Hepatocyte (in vitro differentiated cells): ENCODE measurements at regions not wholly inside any gene's neighbourhood (a gene's known extent, or its start where the extent isn't known, plus 50 kb on each side); places are given as distances from the start of the nearest gene placed in this dataset.
A peak's percentile ranks its signal among the peaks of the same experiment; 100 is the strongest.

Experiments used
- DNase-seq: peaks from one replicate; pipeline ENCODE4 v3.0.0-alpha.2; 2016; ENCODE audit warnings: low spot score
- H2AFZ ChIP-seq: fragments of 200-600 bp; sonication (generic); 2 replicates; pipeline ENCODE4 v1.6.0; 2016; ENCODE audit warnings: antibody characterized with exemption, mild to moderate bottlenecking
- H3K27ac ChIP-seq: fragments of 200-600 bp; sonication (generic); 2 replicates; pipeline ENCODE4 v1.5.1; 2016; ENCODE audit warnings: mild to moderate bottlenecking
- H3K27me3 ChIP-seq: fragments of 200-600 bp; sonication (generic); 2 replicates; pipeline ENCODE4 v1.6.1; 2016
- H3K36me3 ChIP-seq: fragments of 200-600 bp; sonication (generic); replicated peaks from 2 replicates; pipeline ENCODE4 v1.5.1; 2016; ENCODE audit warnings: low read depth; ENCODE audit not compliant: insufficient read depth
- H3K4me1 ChIP-seq: fragments of 200-600 bp; sonication (generic); 2 replicates; pipeline ENCODE4 v1.5.1; 2016; ENCODE audit warnings: mild to moderate bottlenecking, moderate library complexity; ENCODE audit not compliant: insufficient read depth
- H3K4me2 ChIP-seq: fragments of 200-600 bp; sonication (generic); 2 replicates; pipeline ENCODE4 v1.6.0; 2016
- H3K4me3 ChIP-seq: fragments of 200-600 bp; sonication (generic); 2 replicates; pipeline ENCODE4 v1.5.1; 2016; ENCODE audit warnings: mild to moderate bottlenecking
- H3K79me2 ChIP-seq: fragments of 200-600 bp; sonication (generic); 2 replicates; pipeline ENCODE4 v1.6.0; 2017; ENCODE audit warnings: mild to moderate bottlenecking
- H3K9me2 ChIP-seq: fragments of 200-600 bp; sonication (generic); replicated peaks from 2 replicates; pipeline ENCODE4 v1.6.0; 2017; ENCODE audit warnings: mild to moderate bottlenecking; ENCODE audit not compliant: insufficient read depth
- H3K9me3 ChIP-seq: fragments of 200-600 bp; sonication (generic); 2 replicates; pipeline ENCODE4 v1.5.1; 2016; ENCODE audit warnings: low read depth, mild to moderate bottlenecking
- H4K20me1 ChIP-seq: fragments of 200-600 bp; sonication (generic); 2 replicates; pipeline ENCODE4 v1.6.0; 2016; ENCODE audit warnings: mild to moderate bottlenecking; ENCODE audit not compliant: insufficient read depth, poor library complexity, severe bottlenecking
- CTCF ChIP-seq: fragments of 200-600 bp; sonication (generic); IDR thresholded peaks from 2 replicates; pipeline ENCODE4 v1.5.1; 2016; ENCODE audit warnings: antibody characterized with exemption, mild to moderate bottlenecking; ENCODE audit not compliant: poor library complexity
- EZH2 ChIP-seq: fragments of 200-600 bp; sonication (generic); IDR thresholded peaks from 2 replicates; pipeline ENCODE4 v1.6.1; 2016; ENCODE audit warnings: antibody characterized with exemption, mild to moderate bottlenecking, borderline replicate concordance
- EZH2phosphoT487 ChIP-seq: fragments of 200-600 bp; sonication (generic); IDR thresholded peaks from one replicate; pipeline ENCODE4 v1.6.1; 2018; ENCODE audit warnings: antibody characterized with exemption, mild to moderate bottlenecking, low read depth, moderate library complexity; ENCODE audit not compliant: unreplicated experiment, severe bottlenecking
- WGBS: methylation state at CpG from one replicate; pipeline ENCODE4 v1.1.6; 2016; ENCODE audit warnings: low lambda C conversion rate; ENCODE audit errors: missing lambda C conversion rate; 5-methylcytosine and 5-hydroxymethylcytosine counted together

- H3K4me1 ChIP-seq: no peaks in the 10 kb centered on the region
- H3K27ac ChIP-seq: no peak overlapping the region
- 94% methylated on average over 13 of the region's 13 CpGs for WGBS
- no peaks in the 10 kb centered on the region for H3K79me2 ChIP-seq
- no peak overlapping the region for H3K4me2 ChIP-seq
- H2AFZ ChIP-seq: no peak overlapping the region
- no peaks in the 10 kb centered on the region for H3K9me2 ChIP-seq
- H3K9me3 ChIP-seq: peaks cover 4% of the 10 kb centered on the region
- H3K27me3 ChIP-seq: no peaks in the 10 kb centered on the region
- TF ChIP-seq EZH2 (no peak), CTCF (no peak), EZH2phosphoT487 (no peak)
- no peak overlapping the region for H3K4me3 ChIP-seq
- DNase-seq: no peak
- H4K20me1 ChIP-seq: no peaks in the 10 kb centered on the region
- no peaks in the 10 kb centered on the region for H3K36me3 ChIP-seq
Observed at GRCh38 chr12:31859232-31859977, 99.8 kb upstream of the RESF1 start.

- Histone ChIP-seq H2AFZ (no peak overlapping the region), H3K9me2 (no peaks in the 10 kb centered on the region), H3K9me3 (peaks cover 9% of the 10 kb centered on the region), H3K36me3 (no peaks in the 10 kb centered on the region), H3K27ac (no peak overlapping the region), H3K4me2 (no peak overlapping the region), H4K20me1 (no peaks in the 10 kb centered on the region), H3K79me2 (no peaks in the 10 kb centered on the region), H3K4me3 (no peak overlapping the region), H3K4me1 (no peaks in the 10 kb centered on the region), H3K27me3 (no peaks in the 10 kb centered on the region)
- TF ChIP-seq CTCF: no peak
- TF ChIP-seq EZH2phosphoT487: no peak
- no peak for TF ChIP-seq EZH2
- WGBS: 83% methylated on average over 5 of the region's 5 CpGs
- no peak for DNase-seq
Observed at GRCh38 chr12:31855427-31855826, 103.8 kb upstream of the RESF1 start.

GRCh38 chr12:31853977-31854376 is 105.2 kb upstream of the RESF1 start:
- Histone ChIP-seq H3K9me3 (peaks cover 13% of the 10 kb centered on the region), H3K27me3 (no peaks in the 10 kb centered on the region), H3K4me3 (no peak overlapping the region), H3K36me3 (no peaks in the 10 kb centered on the region), H3K9me2 (no peaks in the 10 kb centered on the region), H3K4me1 (no peaks in the 10 kb centered on the region), H4K20me1 (no peaks in the 10 kb centered on the region), H2AFZ (no peak overlapping the region), H3K79me2 (no peaks in the 10 kb centered on the region), H3K27ac (peak overlapping the region; percentile 22), H3K4me2 (no peak overlapping the region)
- peak; percentile 17 for DNase-seq
- TF ChIP-seq EZH2phosphoT487 (no peak), EZH2 (no peak), CTCF (no peak)

GRCh38 chr12:31853520-31853919 is 105.7 kb upstream of the RESF1 start:
- Histone ChIP-seq H4K20me1 (no peaks in the 10 kb centered on the region), H3K27ac (peak overlapping the region; percentile 22)

More at GRCh38 chr12:31853520-31853919, 105.7 kb upstream of the RESF1 start:
- H3K79me2 ChIP-seq: no peaks in the 10 kb centered on the region
- H3K4me3 ChIP-seq: no peak overlapping the region
- peaks cover 13% of the 10 kb centered on the region for H3K9me3 ChIP-seq
- no peak overlapping the region for H2AFZ ChIP-seq
- no peak for TF ChIP-seq CTCF
- no peaks in the 10 kb centered on the region for H3K9me2 ChIP-seq
- DNase-seq: no peak
- no peaks in the 10 kb centered on the region for H3K27me3 ChIP-seq
- H3K4me2 ChIP-seq: no peak overlapping the region
- no peaks in the 10 kb centered on the region for H3K36me3 ChIP-seq
- H3K4me1 ChIP-seq: no peaks in the 10 kb centered on the region
